H1 (cell line): ENCODE measurements at regions not wholly inside any gene's neighbourhood (a gene's known extent, or its start where the extent isn't known, plus 50 kb on each side); places are given as distances from the start of the nearest gene placed in this dataset.

Experiments used
- CTCF ChIA-PET: fragments of 300-600 bp; sonication (Branson Sonifier 250); formaldehyde crosslinking; loops from one replicate; lab custom pipeline; 2021; ENCODE audit not compliant: partially characterized antibody; lab: Charles Lee
- POLR2A ChIA-PET: fragments of 300-600 bp; sonication (Branson Sonifier 250); formaldehyde crosslinking; loops from one replicate; lab custom pipeline; 2021; ENCODE audit warnings: inconsistent platforms; ENCODE audit not compliant: partially characterized antibody; lab: Charles Lee
- DNase-seq, 2 experiments: peaks; one replicate each; pipeline versions ENCODE4 v3.0.0 to v3.0.0-alpha.2; 2010 to 2022; ENCODE audit warnings: low spot score in 2 of 2, low read depth in 1 of 2, mixed read lengths in 1 of 2
- FAIRE-seq: peaks from 2 replicates; lab custom pipeline; 2011; peaks lifted over from hg19 to GRCh38; lab: Jason Lieb, UNC
- H2AFZ ChIP-seq: 2 replicates; pipeline ENCODE4 v1.8.1; 2012; ENCODE audit warnings: low read length, inconsistent platforms
- H2AK5ac ChIP-seq: 2 replicates; pipeline ENCODE4 v1.6.1; 2013; ENCODE audit warnings: low read depth, low read length
- H2BK120ac ChIP-seq: replicated peaks from 2 replicates; pipeline ENCODE3; 2013; ENCODE audit warnings: low read depth, low read length, inconsistent platforms
- H2BK12ac ChIP-seq: 2 replicates; pipeline ENCODE4 v1.6.1; 2013; ENCODE audit warnings: low read depth, low read length
- H2BK15ac ChIP-seq: 2 replicates; pipeline ENCODE4 v1.6.1; 2013; ENCODE audit warnings: low read length
- H2BK20ac ChIP-seq: 2 replicates; pipeline ENCODE4 v1.6.1; 2013; ENCODE audit warnings: low read length
- H2BK5ac ChIP-seq: 2 replicates; pipeline ENCODE4 v1.6.1; 2013; ENCODE audit warnings: low read depth, low read length
- H3K14ac ChIP-seq: 2 replicates; pipeline ENCODE4 v1.6.1; 2013; ENCODE audit warnings: inconsistent platforms; ENCODE audit not compliant: insufficient read length
- H3K18ac ChIP-seq: 2 replicates; pipeline ENCODE4 v1.6.1; 2013; ENCODE audit warnings: low read length; ENCODE audit errors: extremely low read depth
- H3K23ac ChIP-seq: 2 replicates; pipeline ENCODE4 v1.6.1; 2013; ENCODE audit warnings: inconsistent platforms; ENCODE audit not compliant: insufficient read length
- H3K23me2 ChIP-seq: 2 replicates; pipeline ENCODE4 v1.6.1; 2013; ENCODE audit warnings: low read depth, low read length
- H3K27ac ChIP-seq: 2 replicates; pipeline ENCODE4 v1.6.1; 2011; ENCODE audit warnings: low read depth, low read length, inconsistent platforms
- H3K27me3 ChIP-seq, 4 experiments: replicated peaks in 1 of 4; 1 replicate in 1 of 4; 2 replicates in 3 of 4; pipeline versions ENCODE4 v1.6.1 to v1.8.1; 2011 to 2013; ENCODE audit warnings: low read length in 3 of 4, mild to moderate bottlenecking in 3 of 4, inconsistent platforms in 2 of 4, mixed read lengths in 2 of 4, moderate library complexity in 1 of 4; ENCODE audit not compliant: control insufficient read depth in 3 of 4, insufficient read depth in 3 of 4; ENCODE audit errors: extremely low read depth in 1 of 4
- H3K36me3 ChIP-seq, 4 experiments: 2 replicates each; pipeline versions ENCODE4 v1.6.1 to v1.8.1; 2011 to 2013; ENCODE audit warnings: mild to moderate bottlenecking in 4 of 4, low read length in 3 of 4, moderate library complexity in 2 of 4, control low read depth in 1 of 4, inconsistent platforms in 1 of 4; ENCODE audit not compliant: insufficient read depth in 4 of 4, control insufficient read depth in 2 of 4
- H3K4ac ChIP-seq: replicated peaks from 2 replicates; pipeline ENCODE3; 2013; ENCODE audit warnings: low read length, low read depth, mixed read lengths, inconsistent platforms; ENCODE audit not compliant: insufficient read length
- H3K4me1 ChIP-seq, 4 experiments: replicated peaks in 1 of 4; 1 replicate in 1 of 4; 2 replicates in 3 of 4; pipeline versions ENCODE4 v1.6.1 to v1.8.1; 2011 to 2013; ENCODE audit warnings: low read length in 3 of 4, inconsistent platforms in 2 of 4, mixed read lengths in 1 of 4; ENCODE audit not compliant: insufficient read depth in 4 of 4, control insufficient read depth in 3 of 4
- H3K4me2 ChIP-seq, 2 experiments: 2 replicates each; pipeline versions ENCODE4 v1.6.1 to v1.8.1; 2011 to 2013; ENCODE audit warnings: low read depth in 2 of 2, low read length in 2 of 2, control low read depth in 1 of 2, inconsistent platforms in 1 of 2, mild to moderate bottlenecking in 1 of 2; ENCODE audit not compliant: insufficient read depth in 1 of 2
- H3K4me3 ChIP-seq, 4 experiments: fragments of 200-600, 300-600 bp in 1 of 4; sonication (generic), shearing (Covaris generic), sonication (Bioruptor Twin) in 1 of 4; 2 replicates each; pipeline versions ENCODE4 v1.5.1 to v1.8.1; 2011 to 2016; ENCODE audit warnings: low read length in 4 of 4, low read depth in 3 of 4, control low read depth in 2 of 4, inconsistent platforms in 2 of 4, mild to moderate bottlenecking in 2 of 4, mixed read lengths in 1 of 4, moderate library complexity in 1 of 4; ENCODE audit not compliant: insufficient read depth in 2 of 4; ENCODE audit errors: extremely low read depth in 1 of 4
- H3K56ac ChIP-seq: replicated peaks from 2 replicates; pipeline ENCODE3; 2013; ENCODE audit warnings: low read depth, mild to moderate bottlenecking, mixed read lengths, low read length, inconsistent platforms; ENCODE audit not compliant: insufficient read length
- H3K79me1 ChIP-seq: 2 replicates; pipeline ENCODE4 v1.6.1; 2013; ENCODE audit warnings: low read depth, low read length, control low read depth
- H3K79me2 ChIP-seq, 2 experiments: 2 replicates each; pipeline versions ENCODE4 v1.6.1 to v1.8.1; 2012 to 2013; ENCODE audit warnings: low read length in 2 of 2, mild to moderate bottlenecking in 2 of 2, inconsistent platforms in 1 of 2; ENCODE audit not compliant: insufficient read depth in 2 of 2, control insufficient read depth in 1 of 2
- H3K9ac ChIP-seq, 4 experiments: replicated peaks in 1 of 4; 1 replicate in 1 of 4; 2 replicates in 3 of 4; pipeline versions ENCODE4 v1.6.1 to v1.8.1; 2011 to 2013; ENCODE audit warnings: low read depth in 3 of 4, low read length in 3 of 4, control low read depth in 2 of 4, mild to moderate bottlenecking in 2 of 4, moderate library complexity in 2 of 4, inconsistent platforms in 1 of 4; ENCODE audit errors: extremely low read depth in 1 of 4
- H3K9me3 ChIP-seq, 2 experiments: 2 replicates each; pipeline versions ENCODE4 v1.6.1 to v1.8.1; 2012 to 2013; ENCODE audit warnings: mild to moderate bottlenecking in 2 of 2, moderate library complexity in 2 of 2, control low read depth in 1 of 2, inconsistent platforms in 1 of 2, low read depth in 1 of 2, low read length in 1 of 2, mixed read lengths in 1 of 2; ENCODE audit not compliant: insufficient read depth in 2 of 2
- H4K20me1 ChIP-seq, 2 experiments: replicated peaks in 1 of 2; 2 replicates each; pipeline versions ENCODE3 to v1.8.1; 2011 to 2013; ENCODE audit warnings: inconsistent platforms in 2 of 2, low read length in 2 of 2, mild to moderate bottlenecking in 1 of 2; ENCODE audit not compliant: insufficient read depth in 2 of 2, control insufficient read depth in 1 of 2
- H4K5ac ChIP-seq: 2 replicates; pipeline ENCODE4 v1.6.1; 2013; ENCODE audit warnings: low read length, low read depth, mixed read lengths, inconsistent platforms; ENCODE audit not compliant: insufficient read length
- H4K8ac ChIP-seq: 2 replicates; pipeline ENCODE4 v1.8.0; 2013; ENCODE audit warnings: mild to moderate bottlenecking, moderate library complexity, low read length, inconsistent platforms; ENCODE audit not compliant: insufficient read depth; ENCODE audit errors: extremely low read depth
- H4K91ac ChIP-seq: replicated peaks from 2 replicates; pipeline ENCODE3; 2013; ENCODE audit warnings: low read length, mixed read lengths, inconsistent platforms; ENCODE audit not compliant: insufficient read length
- GABPA ChIP-seq: IDR thresholded peaks from 2 replicates; pipeline ENCODE4 v1.6.1; 2011; ENCODE audit warnings: mild to moderate bottlenecking, low read length, moderate library complexity, borderline replicate concordance; ENCODE audit not compliant: insufficient read depth
- PHF8 ChIP-seq: fragments of 200-600 bp; sonication (generic); conservative IDR thresholded peaks from 2 replicates; pipeline ENCODE4 v1.7.1; 2012; ENCODE audit warnings: low read depth, mild to moderate bottlenecking, inconsistent platforms, low read length, moderate library complexity
- SP2 ChIP-seq: IDR thresholded peaks from 2 replicates; pipeline ENCODE4 v1.6.1; 2012; ENCODE audit warnings: mild to moderate bottlenecking, low read length, inconsistent platforms
- WGBS, 2 experiments: shearing (Covaris generic) in 1 of 2; methylation state at CpG; one replicate each; pipeline versions ENCODE4 v1.1.6 to v1.1.7; 2013 to 2015; ENCODE audit warnings: low lambda C conversion rate in 2 of 2, mixed read lengths in 2 of 2, inconsistent platforms in 1 of 2, low coverage in 1 of 2, missing lambda C conversion rate in 1 of 2; ENCODE audit not compliant: insufficient replicate concordance in 2 of 2, insufficient coverage in 1 of 2, insufficient read length in 1 of 2; ENCODE audit errors: extremely low coverage in 1 of 2, missing lambda C conversion rate in 1 of 2; 5-methylcytosine and 5-hydroxymethylcytosine counted together

DNA sequence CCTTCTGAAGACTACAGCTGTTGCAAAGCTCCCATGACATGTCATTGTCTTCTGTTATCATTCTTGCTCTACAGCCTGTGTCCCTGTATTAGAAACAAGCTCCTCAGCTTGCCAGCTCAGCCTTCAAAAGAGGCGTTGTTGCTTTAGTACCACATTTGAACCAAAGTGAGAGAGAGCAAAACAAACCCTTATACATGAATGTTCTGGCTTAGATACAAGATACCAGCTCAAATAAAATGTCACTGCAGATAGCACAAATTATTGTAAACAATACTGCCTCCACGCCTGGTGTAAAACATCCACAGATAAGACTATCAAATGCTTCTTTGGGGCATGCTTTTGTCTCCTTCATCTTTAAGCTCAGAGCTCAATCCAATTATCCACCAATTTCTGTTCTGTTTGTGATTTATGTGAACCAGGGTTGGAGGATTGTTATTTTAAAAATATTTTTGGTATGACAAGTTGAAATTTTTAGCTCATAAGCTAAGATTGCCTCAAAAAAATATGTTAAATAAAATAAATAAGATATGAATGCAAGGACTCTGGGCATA lies 403.6 kb upstream of the CDIN1 start:
- TF ChIP-seq SP2 (no peak), GABPA (no peak), PHF8 (no peak)
- TF ChIP-seq, all 59 proteins: peak for 0
- CTCF ChIA-PET, result interaction anchor here (1.0 to 1.3 kb wide), 2 partner anchors 18 to 30 kb away, joined by 3 to 4 read pairs; no protein-coding TSS in a partner anchor
- Histone ChIP-seq H3K79me1 (no peaks in the 10 kb centered on the region), H3K23me2 (no peaks in the 10 kb centered on the region), H4K91ac (no peak overlapping the region), H3K9ac (no peak overlapping the region), H4K20me1 (no peaks in the 10 kb centered on the region), H3K4ac (no peak overlapping the region), H4K5ac (no peak overlapping the region), H2BK20ac (no peak overlapping the region), H2AFZ (0 out of 2 replicates have a peak overlapping the region, but pooled peaks have one; percentile 15), H3K14ac (no peak overlapping the region), H3K79me2 (no peaks in the 10 kb centered on the region), H3K4me3 (no peak overlapping the region), H3K56ac (no peak overlapping the region), H3K9me3 (no peaks in the 10 kb centered on the region), H3K23ac (no peak overlapping the region), H2BK5ac (no peak overlapping the region), H3K18ac (no peak overlapping the region), H3K4me2 (no peak overlapping the region), H3K36me3 (no peaks in the 10 kb centered on the region), H2AK5ac (no peak overlapping the region), H2BK120ac (no peak overlapping the region), H3K4me1 (no peaks in the 10 kb centered on the region), H3K27me3 (no peaks in the 10 kb centered on the region), H3K27ac (no peak overlapping the region), H2BK12ac (no peak overlapping the region), H4K8ac (no peak overlapping the region), H2BK15ac (no peak overlapping the region)
- DNase-seq, result no peak
- POLR2A ChIA-PET, result no interaction called here
- WGBS, 2 experiments, result 88% methylated on average over 2 of the region's 2 CpGs; no CpG with 5 or more reads in 1 of the 2 experiments
- FAIRE-seq, result no peak
